ENCODE measurements at regions not wholly inside any gene's neighbourhood (a gene's known extent, or its start where the extent isn't known, plus 50 kb on each side); places are given as distances from the start of the nearest gene placed in this dataset.

GRCh38 chr12:113659015-113659414 is 187.3 kb upstream of the LHX5 start:
- DNase-seq (ENCODE audit: low spot score in 2 of 2) = no peak
- Histone ChIP-seq H3K27ac (no peak overlapping the region), H3K27me3 (peaks cover 12% of the 10 kb centered on the region), H3K36me3 (no peaks in the 10 kb centered on the region), H3K4me1 (no peaks in the 10 kb centered on the region), H3K4me3 (no peak overlapping the region), H3K9me3 (peaks cover 6% of the 10 kb centered on the region)
- no peak for TF ChIP-seq POLR2A (IDR thresholded peaks at IDR 0.05)
- TF ChIP-seq CTCF (IDR thresholded peaks at IDR 0.05) = no peak
- TF ChIP-seq POLR2AphosphoS5 (IDR thresholded peaks at IDR 0.05) = no peak
- no peak for TF ChIP-seq EP300 (IDR thresholded peaks at IDR 0.05)
- WGBS = 72% methylated on average over 6 of the region's 6 CpGs

GRCh38 chr12:113658006-113658655 is 186.5 kb upstream of the LHX5 start:
- Histone ChIP-seq H3K4me1 (no peaks in the 10 kb centered on the region), H3K4me3 (no peak overlapping the region), H3K27me3 (peaks cover 10% of the 10 kb centered on the region), H3K27ac (no peak overlapping the region), H3K9me3 (peaks cover 6% of the 10 kb centered on the region), H3K36me3 (no peaks in the 10 kb centered on the region)
- TF ChIP-seq POLR2A (IDR thresholded peaks at IDR 0.05) = no peak
- no peak for DNase-seq (ENCODE audit: low spot score in 2 of 2)
- 0% methylated on average over 1 of the region's 1 CpG for WGBS

- H3K4me1 ChIP-seq = no peaks in the 10 kb centered on the region
- peaks cover 7% of the 10 kb centered on the region for H3K27me3 ChIP-seq
- H3K27ac ChIP-seq = no peak overlapping the region
- no peak for DNase-seq (ENCODE audit: low spot score in 2 of 2)
- H3K36me3 ChIP-seq = no peaks in the 10 kb centered on the region
- peaks cover 6% of the 10 kb centered on the region for H3K9me3 ChIP-seq
- TF ChIP-seq POLR2A (IDR thresholded peaks at IDR 0.05) (no peak), EP300 (IDR thresholded peaks at IDR 0.05) (no peak), POLR2AphosphoS5 (IDR thresholded peaks at IDR 0.05) (no peak), CTCF (IDR thresholded peaks at IDR 0.05) (no peak)
- 70% methylated on average over 4 of the region's 4 CpGs for WGBS
- no peak overlapping the region for H3K4me3 ChIP-seq
Measured at GRCh38 chr12:113655919-113656318, 184.2 kb upstream of the LHX5 start.

DNA sequence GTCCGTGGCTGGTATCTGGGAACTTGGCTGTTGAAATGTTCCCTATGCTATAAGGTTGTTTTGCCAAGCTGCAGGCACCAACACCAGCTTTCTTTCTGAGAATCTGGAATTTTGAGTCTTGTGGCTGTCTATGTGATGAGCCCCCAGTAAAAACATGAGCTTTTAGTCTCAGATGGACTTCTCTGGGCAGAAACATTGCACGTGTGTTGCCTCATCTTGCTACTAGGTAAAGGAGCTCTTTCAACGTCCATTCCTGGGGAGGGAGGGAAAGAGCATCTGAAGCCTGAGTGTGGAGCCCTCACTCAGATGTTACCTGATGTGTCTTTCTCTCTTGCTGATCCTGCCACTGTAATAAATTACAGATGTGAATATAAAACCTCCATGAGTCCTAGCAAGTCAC is 183.8 kb upstream of the LHX5 start:
- Histone ChIP-seq H3K9me3 (peaks cover 6% of the 10 kb centered on the region), H3K4me3 (no peak overlapping the region), H3K27ac (no peak overlapping the region), H3K36me3 (no peaks in the 10 kb centered on the region), H3K27me3 (peaks cover 7% of the 10 kb centered on the region), H3K4me1 (no peaks in the 10 kb centered on the region)
- WGBS = 86% methylated on average over 3 of the region's 3 CpGs
- no peak for DNase-seq (ENCODE audit: low spot score in 2 of 2)
- TF ChIP-seq EP300 (IDR thresholded peaks at IDR 0.05) (no peak), POLR2A (IDR thresholded peaks at IDR 0.05) (no peak), CTCF (IDR thresholded peaks at IDR 0.05) (no peak), POLR2AphosphoS5 (IDR thresholded peaks at IDR 0.05) (no peak)

DNA sequence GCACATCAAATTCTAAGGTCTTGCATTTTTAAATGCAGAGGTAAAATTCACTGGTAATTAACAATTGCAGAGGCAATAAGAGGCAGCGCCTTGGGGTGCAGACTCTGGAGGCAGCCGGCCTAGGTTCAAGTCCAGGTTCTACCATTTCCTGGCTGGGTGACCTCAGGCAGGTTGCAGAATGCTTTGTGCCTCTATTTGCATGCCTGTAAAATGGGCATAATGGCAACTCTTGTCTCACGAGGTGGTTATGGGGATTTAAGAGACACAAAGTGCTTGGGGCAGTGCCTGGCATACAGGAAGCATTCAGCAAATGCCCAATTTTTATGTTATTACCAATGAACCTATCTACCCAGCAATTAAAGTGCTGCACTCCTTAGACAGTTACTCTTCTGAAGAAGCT is 180.0 kb upstream of the LHX5 start:
- TF ChIP-seq POLR2AphosphoS5 (IDR thresholded peaks at IDR 0.05) = no peak
- no peak for TF ChIP-seq CTCF (IDR thresholded peaks at IDR 0.05)
- no peak for TF ChIP-seq POLR2A (IDR thresholded peaks at IDR 0.05)
- no peak for TF ChIP-seq EP300 (IDR thresholded peaks at IDR 0.05)
- peaks cover 14% of the 10 kb centered on the region for H3K27me3 ChIP-seq
- 85% methylated on average over 3 of the region's 3 CpGs for WGBS

GRCh38 chr12:113650476-113650875 is 178.8 kb upstream of the LHX5 start:
- 62% methylated on average over 6 of the region's 6 CpGs for WGBS
- H3K9me3 ChIP-seq = peaks cover 3% of the 10 kb centered on the region
- peaks cover 21% of the 10 kb centered on the region for H3K27me3 ChIP-seq

More for the DNA sequence above, 180.0 kb upstream of the LHX5 start:
- no peaks in the 10 kb centered on the region for H3K4me1 ChIP-seq
- H3K27ac ChIP-seq = no peak overlapping the region
- no peak overlapping the region for H3K4me3 ChIP-seq
- no peak for DNase-seq (ENCODE audit: low spot score in 2 of 2)
- H3K9me3 ChIP-seq = peaks cover 6% of the 10 kb centered on the region
- no peaks in the 10 kb centered on the region for H3K36me3 ChIP-seq

More at GRCh38 chr12:113650476-113650875, 178.8 kb upstream of the LHX5 start:
- Histone ChIP-seq H3K4me3 (no peak overlapping the region), H3K36me3 (no peaks in the 10 kb centered on the region), H3K27ac (no peak overlapping the region), H3K4me1 (no peaks in the 10 kb centered on the region)
- DNase-seq (ENCODE audit: low spot score in 2 of 2) = no peak
- TF ChIP-seq POLR2A (IDR thresholded peaks at IDR 0.05) (no peak), CTCF (IDR thresholded peaks at IDR 0.05) (no peak), POLR2AphosphoS5 (IDR thresholded peaks at IDR 0.05) (no peak), EP300 (IDR thresholded peaks at IDR 0.05) (no peak)
